ENCODE measurements at regions not wholly inside any gene's neighbourhood (a gene's known extent, or its start where the extent isn't known, plus 50 kb on each side); places are given as distances from the start of the nearest gene placed in this dataset.

DNA sequence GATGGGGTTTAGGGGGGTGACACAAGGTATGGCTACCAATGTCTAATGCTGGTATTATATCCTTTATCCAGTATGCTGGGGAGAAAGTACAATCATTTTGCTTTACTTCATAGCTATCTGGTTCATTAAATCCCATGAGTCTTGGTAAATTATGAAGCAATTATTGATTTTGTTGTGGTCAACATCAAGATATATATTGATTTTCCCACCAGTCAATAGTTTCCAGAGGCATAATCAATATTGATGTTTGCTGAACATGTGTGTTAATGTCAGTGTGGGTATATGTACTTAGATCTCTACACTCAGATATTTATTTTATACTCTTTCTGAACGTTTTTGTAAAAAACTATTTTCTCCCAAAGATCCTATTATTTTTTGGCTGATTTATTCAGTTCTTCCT lies 155.5 kb downstream of the BACH1 start:
- TF ChIP-seq POLR2A (IDR thresholded peaks at IDR 0.05; ENCODE audit: control extremely low read depth in 1 of 2, low read depth in 2 of 2, low read length in 2 of 2) (no peak), TCF12 (IDR thresholded peaks at IDR 0.05; ENCODE audit: low read depth, low read length) (no peak), POLR2AphosphoS5 (IDR thresholded peaks at IDR 0.05; ENCODE audit: low read depth, low read length) (no peak), YY1 (IDR thresholded peaks at IDR 0.05; ENCODE audit: low read depth, low read length) (no peak), KDM1A (IDR thresholded peaks at IDR 0.05; ENCODE audit: borderline replicate concordance, low read length) (no peak), PHF8 (conservative IDR thresholded peaks at IDR 0.05; ENCODE audit: low read depth, low read length) (no peak), TAF1 (IDR thresholded peaks at IDR 0.05; ENCODE audit: low read depth, low read length) (no peak), EZH2 (IDR thresholded peaks at IDR 0.05; ENCODE audit: low read depth, low read length, severe bottlenecking) (no peak), CEBPB (IDR thresholded peaks at IDR 0.05; ENCODE audit: low read depth, low read length) (no peak), CHD2 (IDR thresholded peaks at IDR 0.05; ENCODE audit: low read length) (no peak), SIN3A (conservative IDR thresholded peaks at IDR 0.05 in 1 of 2, IDR thresholded peaks at IDR 0.05 in 1 of 2; ENCODE audit: low read depth in 1 of 2, low read length in 2 of 2) (no peak)
- TF ChIP-seq, protein P1, sequence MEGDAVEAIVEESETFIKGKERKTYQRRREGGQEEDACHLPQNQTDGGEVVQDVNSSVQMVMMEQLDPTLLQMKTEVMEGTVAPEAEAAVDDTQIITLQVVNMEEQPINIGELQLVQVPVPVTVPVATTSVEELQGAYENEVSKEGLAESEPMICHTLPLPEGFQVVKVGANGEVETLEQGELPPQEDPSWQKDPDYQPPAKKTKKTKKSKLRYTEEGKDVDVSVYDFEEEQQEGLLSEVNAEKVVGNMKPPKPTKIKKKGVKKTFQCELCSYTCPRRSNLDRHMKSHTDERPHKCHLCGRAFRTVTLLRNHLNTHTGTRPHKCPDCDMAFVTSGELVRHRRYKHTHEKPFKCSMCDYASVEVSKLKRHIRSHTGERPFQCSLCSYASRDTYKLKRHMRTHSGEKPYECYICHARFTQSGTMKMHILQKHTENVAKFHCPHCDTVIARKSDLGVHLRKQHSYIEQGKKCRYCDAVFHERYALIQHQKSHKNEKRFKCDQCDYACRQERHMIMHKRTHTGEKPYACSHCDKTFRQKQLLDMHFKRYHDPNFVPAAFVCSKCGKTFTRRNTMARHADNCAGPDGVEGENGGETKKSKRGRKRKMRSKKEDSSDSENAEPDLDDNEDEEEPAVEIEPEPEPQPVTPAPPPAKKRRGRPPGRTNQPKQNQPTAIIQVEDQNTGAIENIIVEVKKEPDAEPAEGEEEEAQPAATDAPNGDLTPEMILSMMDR (IDR thresholded peaks at IDR 0.05; ENCODE audit: control extremely low read depth in 1 of 3, insufficient read depth in 1 of 3, low read depth in 1 of 3, low read length in 3 of 3) = no peak

Data from H1 (cell line).